ENCODE measurements at regions not wholly inside any gene's neighbourhood (a gene's known extent, or its start where the extent isn't known, plus 50 kb on each side); places are given as distances from the start of the nearest gene placed in this dataset.

- in situ Hi-C loops (cut with HindIII; ENCODE audit: low pct_unique_long_range_greater_than_20kb, low sequenced_read_pairs), result no loop called here
- no peak for DNase-seq (ENCODE audit: low read depth, low spot score)
Observed at GRCh38 chr1:87795615-87796337, 467.1 kb downstream of the LMO4 start.

GRCh38 chr1:87796471-87796901 lies 467.8 kb downstream of the LMO4 start:
- in situ Hi-C loops (cut with HindIII; ENCODE audit: low pct_unique_long_range_greater_than_20kb, low sequenced_read_pairs), result no loop called here
- no peak for DNase-seq (ENCODE audit: low read depth, low spot score)

GRCh38 chr1:87799451-87799850 lies 470.8 kb downstream of the LMO4 start:
- in situ Hi-C loops (cut with HindIII; ENCODE audit: low pct_unique_long_range_greater_than_20kb, low sequenced_read_pairs), result no loop called here
- no peak for DNase-seq (ENCODE audit: low read depth, low spot score)

- in situ Hi-C loops (cut with HindIII; ENCODE audit: low pct_unique_long_range_greater_than_20kb, low sequenced_read_pairs), result no loop called here
Observed at GRCh38 chr1:87800006-87800405, 471.3 kb downstream of the LMO4 start.

GRCh38 chr1:87803375-87803774 lies 474.7 kb downstream of the LMO4 start:
- DNase-seq (ENCODE audit: low read depth, low spot score), result no peak
- in situ Hi-C loops (cut with HindIII; ENCODE audit: low pct_unique_long_range_greater_than_20kb, low sequenced_read_pairs), result no loop called here

More at GRCh38 chr1:87800006-87800405, 471.3 kb downstream of the LMO4 start:
- peak; percentile 2 for DNase-seq (ENCODE audit: low read depth, low spot score)

GRCh38 chr1:87804128-87804527 lies 475.4 kb downstream of the LMO4 start:
- DNase-seq (ENCODE audit: low read depth, low spot score), result no peak
- in situ Hi-C loops (cut with HindIII; ENCODE audit: low pct_unique_long_range_greater_than_20kb, low sequenced_read_pairs), result no loop called here

GRCh38 chr1:87805666-87806378 lies 477.1 kb downstream of the LMO4 start:
- in situ Hi-C loops (cut with HindIII; ENCODE audit: low pct_unique_long_range_greater_than_20kb, low sequenced_read_pairs), result no loop called here
- no peak for DNase-seq (ENCODE audit: low read depth, low spot score)

GRCh38 chr1:87806379-87807094 lies 477.9 kb downstream of the LMO4 start:
- no peak for DNase-seq (ENCODE audit: low read depth, low spot score)
- in situ Hi-C loops (cut with HindIII; ENCODE audit: low pct_unique_long_range_greater_than_20kb, low sequenced_read_pairs), result no loop called here

- DNase-seq (ENCODE audit: low read depth, low spot score), result no peak
- in situ Hi-C loops (cut with HindIII; ENCODE audit: low pct_unique_long_range_greater_than_20kb, low sequenced_read_pairs), result no loop called here
Observed at GRCh38 chr1:87810166-87810565, 481.5 kb downstream of the LMO4 start.

GRCh38 chr1:87812871-87813577 lies 484.3 kb downstream of the LMO4 start:
- DNase-seq (ENCODE audit: low read depth, low spot score), result no peak
- in situ Hi-C loops (cut with HindIII; ENCODE audit: low pct_unique_long_range_greater_than_20kb, low sequenced_read_pairs), result no loop called here

- no peak for DNase-seq (ENCODE audit: low read depth, low spot score)
- in situ Hi-C loops (cut with HindIII; ENCODE audit: low pct_unique_long_range_greater_than_20kb, low sequenced_read_pairs), result no loop called here
Observed at GRCh38 chr1:87814573-87814972, 485.9 kb downstream of the LMO4 start.

- in situ Hi-C loops (cut with HindIII; ENCODE audit: low pct_unique_long_range_greater_than_20kb, low sequenced_read_pairs), result no loop called here
- no peak for DNase-seq (ENCODE audit: low read depth, low spot score)
Observed at GRCh38 chr1:87816646-87817045, 488.0 kb downstream of the LMO4 start.

- in situ Hi-C loops (cut with HindIII; ENCODE audit: low pct_unique_long_range_greater_than_20kb, low sequenced_read_pairs), result no loop called here
- DNase-seq (ENCODE audit: low read depth, low spot score), result no peak
Observed at GRCh38 chr1:87820668-87821334, 492.1 kb downstream of the LMO4 start.

GRCh38 chr1:87821335-87821697 lies 492.6 kb downstream of the LMO4 start:
- no peak for DNase-seq (ENCODE audit: low read depth, low spot score)
- in situ Hi-C loops (cut with HindIII; ENCODE audit: low pct_unique_long_range_greater_than_20kb, low sequenced_read_pairs), result no loop called here

- DNase-seq (ENCODE audit: low read depth, low spot score), result peak; percentile 71
- in situ Hi-C loops (cut with HindIII; ENCODE audit: low pct_unique_long_range_greater_than_20kb, low sequenced_read_pairs), result no loop called here
Observed at GRCh38 chr1:87826681-87827251, 498.1 kb downstream of the LMO4 start.

- in situ Hi-C loops (cut with HindIII; ENCODE audit: low pct_unique_long_range_greater_than_20kb, low sequenced_read_pairs), result no loop called here
Observed at GRCh38 chr1:87829360-87829759, 500.7 kb downstream of the LMO4 start.

GRCh38 chr1:87830432-87830978 lies 501.8 kb downstream of the LMO4 start:
- in situ Hi-C loops (cut with HindIII; ENCODE audit: low pct_unique_long_range_greater_than_20kb, low sequenced_read_pairs), result no loop called here
- DNase-seq (ENCODE audit: low read depth, low spot score), result no peak

More at GRCh38 chr1:87829360-87829759, 500.7 kb downstream of the LMO4 start:
- DNase-seq (ENCODE audit: low read depth, low spot score), result no peak

Measured in SK-MEL-5 (cell line).